Endothelial cell of umbilical vein (primary cell): ENCODE measurements at regions not wholly inside any gene's neighbourhood (a gene's known extent, or its start where the extent isn't known, plus 50 kb on each side); places are given as distances from the start of the nearest gene placed in this dataset.

Experiments
- BruUV-seq: library from RNA; stranded (reverse); fragments of 400-500 nt; replicated peaks from 2 replicates; lab custom pipeline; 2021; lab: Mats Ljungman, UMichigan
- CTCF ChIA-PET: fragments of 300-600, 350-600 bp; sonication (Branson Sonifier 250); formaldehyde crosslinking; loops from one replicate; lab custom pipeline; 2021; ENCODE audit warnings: antibody characterized with exemption, inconsistent platforms; lab: Charles Lee
- POLR2A ChIA-PET: fragments of 300-600, 350-600 bp; sonication (Branson Sonifier 250); formaldehyde crosslinking; loops from one replicate; lab custom pipeline; 2021; ENCODE audit warnings: antibody characterized with exemption, inconsistent platforms; lab: Charles Lee
- DNase-seq: peaks from one replicate; pipeline ENCODE4 v3.0.0-alpha.2; 2011; ENCODE audit warnings: low read depth, low spot score
- FAIRE-seq: peaks from 2 replicates; lab custom pipeline; 2011; peaks lifted over from hg19 to GRCh38; lab: Jason Lieb, UNC
- H2AFZ ChIP-seq: 2 replicates; pipeline ENCODE4 v1.6.0; 2012; ENCODE audit warnings: low read depth, low read length, control low read depth, inconsistent platforms
- H3K27ac ChIP-seq: 2 replicates; pipeline ENCODE4 v1.5.1; 2011; ENCODE audit warnings: low read depth, mild to moderate bottlenecking, control low read depth, low read length, moderate library complexity; ENCODE audit not compliant: insufficient read depth
- H3K27me3 ChIP-seq, 2 experiments: 2 replicates each; pipeline versions ENCODE4 v1.6.0 to v1.6.1; 2011; ENCODE audit warnings: low read length in 2 of 2, mixed read lengths in 1 of 2; ENCODE audit not compliant: control insufficient read depth in 2 of 2, insufficient read depth in 2 of 2
- H3K36me3 ChIP-seq, 2 experiments: 2 replicates in 1 of 2; 3 replicates in 1 of 2; pipeline ENCODE4 v1.5.1; 2011; ENCODE audit warnings: low read length in 2 of 2, mild to moderate bottlenecking in 1 of 2, moderate library complexity in 1 of 2; ENCODE audit not compliant: control insufficient read depth in 2 of 2, insufficient read depth in 2 of 2; ENCODE audit errors: extremely low read depth in 1 of 2
- H3K4me1 ChIP-seq: 3 replicates; pipeline ENCODE4 v1.5.1; 2011; ENCODE audit warnings: mild to moderate bottlenecking, low read length; ENCODE audit not compliant: control insufficient read depth, insufficient read depth; ENCODE audit errors: extremely low read depth
- H3K4me2 ChIP-seq: 2 replicates; pipeline ENCODE4 v1.6.1; 2011; ENCODE audit warnings: low read length, control low read depth, mixed read lengths; ENCODE audit not compliant: insufficient read depth
- H3K4me3 ChIP-seq, 3 experiments: fragments of 200-600 bp in 1 of 3; sonication (generic), shearing (Covaris generic) in 1 of 3; replicated peaks in 1 of 3; 2 replicates each; pipeline ENCODE4 v1.5.1; 2011 to 2016; ENCODE audit warnings: control low read depth in 3 of 3, low read length in 3 of 3, mild to moderate bottlenecking in 2 of 3, inconsistent platforms in 1 of 3, low read depth in 1 of 3, moderate library complexity in 1 of 3; ENCODE audit not compliant: insufficient read depth in 1 of 3
- H3K79me2 ChIP-seq: 2 replicates; pipeline ENCODE4 v1.6.0; 2012; ENCODE audit warnings: low read length, inconsistent platforms; ENCODE audit not compliant: control insufficient read depth, insufficient read depth
- H3K9ac ChIP-seq: replicated peaks from 2 replicates; pipeline ENCODE3; 2011; ENCODE audit warnings: low read length, control low read depth; ENCODE audit not compliant: insufficient read depth; ENCODE audit errors: extremely low read depth
- H3K9me1 ChIP-seq: replicated peaks from 3 replicates; pipeline ENCODE4 v1.6.0; 2011; ENCODE audit warnings: mild to moderate bottlenecking, low read length; ENCODE audit not compliant: control insufficient read depth, insufficient read depth; ENCODE audit errors: extremely low read depth
- H3K9me3 ChIP-seq: replicated peaks from 2 replicates; pipeline ENCODE4 v1.5.1; 2012; ENCODE audit warnings: low read length, inconsistent platforms; ENCODE audit not compliant: control insufficient read depth, insufficient read depth
- H4K20me1 ChIP-seq: replicated peaks from 2 replicates; pipeline ENCODE3; 2011; ENCODE audit warnings: mild to moderate bottlenecking, low read length; ENCODE audit not compliant: control insufficient read depth, insufficient read depth; ENCODE audit errors: extremely low read depth
- FOS ChIP-seq: IDR thresholded peaks from 2 replicates; pipeline ENCODE4 v1.6.1; 2011; ENCODE audit warnings: mild to moderate bottlenecking, low read length, moderate library complexity, borderline replicate concordance; ENCODE audit not compliant: insufficient read depth
- GATA2 ChIP-seq: IDR thresholded peaks from 2 replicates; pipeline ENCODE4 v1.7.0; 2011; ENCODE audit warnings: low read depth, mild to moderate bottlenecking, moderate library complexity, mixed read lengths, low read length; ENCODE audit not compliant: insufficient read length, insufficient read depth
- JUN ChIP-seq: IDR thresholded peaks from 2 replicates; pipeline ENCODE4 v1.6.1; 2011; ENCODE audit warnings: borderline replicate concordance, low read depth; ENCODE audit not compliant: insufficient read length, insufficient read depth
- MYC ChIP-seq: IDR thresholded peaks from one replicate; pipeline ENCODE4 v1.6.1; 2011; ENCODE audit warnings: mild to moderate bottlenecking, low read depth, low read length
- POLR2A ChIP-seq: IDR thresholded peaks from 2 replicates; pipeline ENCODE4 v1.6.1; 2012; ENCODE audit warnings: low read depth, mild to moderate bottlenecking, control low read depth, low read length
- dilution Hi-C: fragments of 300-500 bp; cut with MboI; formaldehyde crosslinking; loops from one replicate; pipeline ENCODE4 v1.15.0; 2019; ENCODE audit warnings: low sequenced_read_pairs; ENCODE audit not compliant: extremely low pct_ligation_motif_present
- intact Hi-C: fragments of 100-400 bp; cut with micrococcal nuclease; formaldehyde crosslinking; loops from one replicate; pipeline ENCODE4 v1.10.0; 2022

- TF ChIP-seq FOS (peak; percentile 14), MYC (no peak)
- POLR2A ChIA-PET = no interaction called here
- DNase-seq (peak; percentile 16), FAIRE-seq (peak; percentile 80)
- Histone ChIP-seq H3K36me3 (no peaks in the 10 kb centered on the region), H3K27me3 (no peaks in the 10 kb centered on the region), H3K9ac (no peak overlapping the region), H3K79me2 (no peaks in the 10 kb centered on the region), H3K4me3 (no peak overlapping the region), H4K20me1 (no peaks in the 10 kb centered on the region), H3K9me3 (no peaks in the 10 kb centered on the region), H2AFZ (no peak overlapping the region), H3K27ac (peak overlapping the region; percentile 3), H3K4me1 (peaks cover 3% of the 10 kb centered on the region), H3K4me2 (peak overlapping the region; percentile 25), H3K9me1 (no peaks in the 10 kb centered on the region)
- no TSS peak for BruUV-seq
- intact Hi-C loops = no loop called here
- dilution Hi-C loops = no loop called here
- CTCF ChIA-PET = interaction anchor here (1.9 kb wide), 1 partner anchor 14 kb away, joined by 6 read pairs; no protein-coding TSS in a partner anchor
Observed at GRCh38 chrX:74119016-74119910, 184.7 kb upstream of the ZCCHC13 start.

GRCh38 chrX:74117962-74118902, 185.7 kb upstream of the ZCCHC13 start:
- Histone ChIP-seq H3K4me1 (peaks cover 3% of the 10 kb centered on the region), H3K4me3 (no peak overlapping the region), H3K9me3 (no peaks in the 10 kb centered on the region), H4K20me1 (no peaks in the 10 kb centered on the region), H3K27ac (no peak overlapping the region), H3K36me3 (no peaks in the 10 kb centered on the region), H3K27me3 (no peaks in the 10 kb centered on the region), H3K4me2 (no peak overlapping the region), H3K9me1 (no peaks in the 10 kb centered on the region), H3K9ac (no peak overlapping the region), H2AFZ (no peak overlapping the region), H3K79me2 (no peaks in the 10 kb centered on the region)
- no TSS peak for BruUV-seq
- intact Hi-C loops (no loop called here), dilution Hi-C loops (no loop called here)
- ChIA-PET POLR2A (no interaction called here), CTCF (interaction anchor here (1.9 kb wide), 1 partner anchor 15 kb away, joined by 6 read pairs; no protein-coding TSS in a partner anchor)
- TF ChIP-seq POLR2A (no peak), GATA2 (no peak), FOS (no peak), JUN (no peak)
- DNase-seq (no peak), FAIRE-seq (no peak)
